ENCODE measurements at regions not wholly inside any gene's neighbourhood (a gene's known extent, or its start where the extent isn't known, plus 50 kb on each side); places are given as distances from the start of the nearest gene placed in this dataset.
"Not testable (repeated sequence)": the region's sequence is repeated elsewhere in the genome, so short reads cannot be mapped to it uniquely, and the experiment has no call there.

- Mint-ChIP-seq H3K36me3 (ENCODE audit: low read depth) (no peaks in the 10 kb centered on the region), H3K27ac (no peak overlapping the region), H3K4me3 (no peak overlapping the region), H3K27me3 (ENCODE audit: low read depth, poor library complexity) (no peaks in the 10 kb centered on the region), H3K9me3 (peaks cover 10% of the 10 kb centered on the region), H3K4me1 (no peaks in the 10 kb centered on the region)
- no peak for TF ChIP-seq CTCF (IDR thresholded peaks at IDR 0.05)
- DNase-seq, result no peak
Measured at GRCh38 chrX:142483965-142484364, 278.9 kb upstream of the MAGEC2 start.

- no peaks in the 10 kb centered on the region for H3K36me3 Mint-ChIP-seq (ENCODE audit: low read depth)
- no peak for DNase-seq
- no peak overlapping the region for H3K27ac Mint-ChIP-seq
- H3K9me3 Mint-ChIP-seq, result peaks cover 26% of the 10 kb centered on the region
- peaks cover 3% of the 10 kb centered on the region for H3K27me3 Mint-ChIP-seq (ENCODE audit: low read depth, poor library complexity)
- H3K4me1 Mint-ChIP-seq, result no peaks in the 10 kb centered on the region
- no peak for TF ChIP-seq CTCF (IDR thresholded peaks at IDR 0.05)
- no peak overlapping the region for H3K4me3 Mint-ChIP-seq
Measured at GRCh38 chrX:142446349-142446748, 241.3 kb upstream of the MAGEC2 start.

GRCh38 chrX:142428916-142429315 lies 223.8 kb upstream of the MAGEC2 start:
- peaks cover 2% of the 10 kb centered on the region for H3K27me3 Mint-ChIP-seq (ENCODE audit: low read depth, poor library complexity)
- no peak for TF ChIP-seq CTCF (IDR thresholded peaks at IDR 0.05)
- H3K36me3 Mint-ChIP-seq (ENCODE audit: low read depth), result no peaks in the 10 kb centered on the region
- no peak overlapping the region for H3K4me3 Mint-ChIP-seq
- DNase-seq, result no peak
- no peaks in the 10 kb centered on the region for H3K4me1 Mint-ChIP-seq
- no peak overlapping the region for H3K27ac Mint-ChIP-seq
- peaks cover 16% of the 10 kb centered on the region for H3K9me3 Mint-ChIP-seq

GRCh38 chrX:142390998-142391397 lies 185.9 kb upstream of the MAGEC2 start:
- not testable (repeated sequence) for H3K36me3 Mint-ChIP-seq (ENCODE audit: low read depth); H3K27ac Mint-ChIP-seq; H3K27me3 Mint-ChIP-seq (ENCODE audit: low read depth, poor library complexity); H3K4me3 Mint-ChIP-seq; H3K4me1 Mint-ChIP-seq; DNase-seq
- H3K9me3 Mint-ChIP-seq, result peaks cover 19% of the 10 kb centered on the region

GRCh38 chrX:142363501-142363900 lies 158.4 kb upstream of the MAGEC2 start:
- no peak overlapping the region for H3K27ac Mint-ChIP-seq
- DNase-seq, result no peak
- no peaks in the 10 kb centered on the region for H3K4me1 Mint-ChIP-seq
- H3K4me3 Mint-ChIP-seq, result no peak overlapping the region
- H3K27me3 Mint-ChIP-seq (ENCODE audit: low read depth, poor library complexity), result no peaks in the 10 kb centered on the region
- no peak for TF ChIP-seq CTCF (IDR thresholded peaks at IDR 0.05)
- peaks cover 10% of the 10 kb centered on the region for H3K9me3 Mint-ChIP-seq
- H3K36me3 Mint-ChIP-seq (ENCODE audit: low read depth), result no peaks in the 10 kb centered on the region

- Mint-ChIP-seq H3K27ac (no peak overlapping the region), H3K4me1 (no peaks in the 10 kb centered on the region), H3K9me3 (peaks cover 10% of the 10 kb centered on the region), H3K27me3 (ENCODE audit: low read depth, poor library complexity) (no peaks in the 10 kb centered on the region), H3K36me3 (ENCODE audit: low read depth) (no peaks in the 10 kb centered on the region), H3K4me3 (no peak overlapping the region)
- DNase-seq, result no peak
- TF ChIP-seq CTCF (IDR thresholded peaks at IDR 0.05), result no peak
Measured at GRCh38 chrX:142359331-142359730, 154.2 kb upstream of the MAGEC2 start.

Measured in nephron progenitor cell (in vitro differentiated cells).